Stimulated activated CD4-positive, alpha-beta T cell treated with anti-CD3 and anti-CD28 coated beads, Interleukin-1b, Interleukin-23, amount 100 ng/mL, for 24 hours (primary cell): ENCODE measurements at regions not wholly inside any gene's neighbourhood (a gene's known extent, or its start where the extent isn't known, plus 50 kb on each side); places are given as distances from the start of the nearest gene placed in this dataset.
"Not testable (repeated sequence)": the region's sequence is repeated elsewhere in the genome, so short reads cannot be mapped to it uniquely, and the experiment has no call there.

Source experiments
- DNase-seq, 4 experiments: peaks; one replicate each; pipeline ENCODE4 v3.0.0-alpha.2; 2020; ENCODE audit warnings: low read depth in 4 of 4, low spot score in 1 of 4

GRCh38 chr5:154626876-154627557, 128.2 kb upstream of the LARP1 start:
- no peak for DNase-seq

- DNase-seq: no peak
Measured at GRCh38 chr5:154625031-154625430, 130.1 kb upstream of the LARP1 start.

GRCh38 chr5:154624341-154624740, 130.8 kb upstream of the LARP1 start:
- DNase-seq: no peak

- DNase-seq: no peak
Measured at GRCh38 chr5:154620411-154620810, 134.8 kb upstream of the LARP1 start.

GRCh38 chr5:154618696-154619095, 136.5 kb upstream of the LARP1 start:
- DNase-seq: no peak

GRCh38 chr5:154614595-154614994, 136.6 kb upstream of the HAND1 start:
- DNase-seq: no peak

- DNase-seq: no peak
Measured at GRCh38 chr5:154614125-154614524, 136.1 kb upstream of the HAND1 start.

GRCh38 chr5:154612666-154613065, 134.6 kb upstream of the HAND1 start:
- DNase-seq: no peak

- no peak for DNase-seq
Measured at GRCh38 chr5:154611341-154611767, 133.3 kb upstream of the HAND1 start.

GRCh38 chr5:154610321-154611154, 132.5 kb upstream of the HAND1 start:
- peak; percentile 21 to 69 (median 51) for DNase-seq

GRCh38 chr5:154609251-154609650, 131.2 kb upstream of the HAND1 start:
- DNase-seq: no peak

- no peak for DNase-seq
Measured at GRCh38 chr5:154608531-154609011, 130.5 kb upstream of the HAND1 start.

- no peak for DNase-seq
Measured at GRCh38 chr5:154607746-154608145, 129.7 kb upstream of the HAND1 start.

- no peak for DNase-seq
Measured at GRCh38 chr5:154606246-154606645, 128.2 kb upstream of the HAND1 start.

- no peak for DNase-seq
Measured at GRCh38 chr5:154603953-154604679, 126.1 kb upstream of the HAND1 start.

- no peak for DNase-seq
Measured at GRCh38 chr5:154603485-154603884, 125.5 kb upstream of the HAND1 start.

GRCh38 chr5:154603011-154603410, 125.0 kb upstream of the HAND1 start:
- no peak for DNase-seq

GRCh38 chr5:154601014-154601413, 123.0 kb upstream of the HAND1 start:
- no peak for DNase-seq

- no peak for DNase-seq
Measured at GRCh38 chr5:154598021-154598420, 120.0 kb upstream of the HAND1 start.

- not testable (repeated sequence) for DNase-seq
Measured at GRCh38 chr5:154596844-154597243, 118.8 kb upstream of the HAND1 start.

GRCh38 chr5:154595662-154596061, 117.6 kb upstream of the HAND1 start:
- DNase-seq: no peak

GRCh38 chr5:154593796-154594195, 115.8 kb upstream of the HAND1 start:
- DNase-seq: no peak
